GM19397 (cell line): ENCODE measurements at regions not wholly inside any gene's neighbourhood (a gene's known extent, or its start where the extent isn't known, plus 50 kb on each side); places are given as distances from the start of the nearest gene placed in this dataset.
A peak's percentile ranks its signal among the peaks of the same experiment; 100 is the strongest.

Experiments used
- ATAC-seq: cut with Tn5 transposase; IDR thresholded peaks from one replicate; pipeline ENCODE4 v1.9.1; 2021; ENCODE audit warnings: mild to moderate bottlenecking, moderate library complexity; ENCODE audit not compliant: unreplicated experiment

DNA sequence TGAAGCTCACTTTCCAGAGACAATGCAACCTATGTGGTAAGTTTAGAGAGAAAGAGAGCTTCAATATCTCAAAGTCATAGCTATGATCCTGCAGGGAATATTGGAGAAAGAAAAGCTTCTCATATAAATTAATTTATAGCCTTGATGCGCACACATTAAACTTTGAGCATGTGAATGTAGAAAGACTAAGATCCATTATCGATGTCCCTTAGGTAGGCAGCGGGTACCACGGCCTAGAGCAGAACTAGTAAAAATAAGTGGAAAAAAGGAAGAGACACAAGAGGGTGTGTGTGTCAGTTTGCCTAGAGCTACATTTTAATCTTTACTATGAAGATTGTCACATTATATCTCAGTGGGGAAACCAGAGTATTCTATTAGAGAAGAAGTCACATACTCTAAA, 685.6 kb downstream of the AMY1C start:
- no peak for ATAC-seq

DNA sequence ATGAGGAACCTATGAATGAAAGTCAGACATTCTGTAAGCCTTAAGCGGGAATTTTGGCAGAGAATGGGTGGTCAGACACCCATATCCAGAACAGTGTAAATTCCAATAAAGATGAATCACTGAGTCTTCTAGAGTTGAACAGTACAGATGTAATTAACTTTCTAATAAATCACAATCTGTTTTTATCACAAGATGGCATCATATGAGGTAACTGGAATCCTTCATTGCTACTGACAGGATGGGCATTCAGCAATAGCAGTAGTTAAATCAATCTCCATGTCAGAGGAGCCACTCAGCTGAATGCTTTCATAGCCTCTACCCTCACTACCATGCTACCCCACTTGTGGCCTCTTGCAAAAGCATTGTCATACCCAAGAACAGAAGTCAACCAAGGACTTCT, 690.3 kb downstream of the AMY1C start:
- ATAC-seq: no peak

DNA sequence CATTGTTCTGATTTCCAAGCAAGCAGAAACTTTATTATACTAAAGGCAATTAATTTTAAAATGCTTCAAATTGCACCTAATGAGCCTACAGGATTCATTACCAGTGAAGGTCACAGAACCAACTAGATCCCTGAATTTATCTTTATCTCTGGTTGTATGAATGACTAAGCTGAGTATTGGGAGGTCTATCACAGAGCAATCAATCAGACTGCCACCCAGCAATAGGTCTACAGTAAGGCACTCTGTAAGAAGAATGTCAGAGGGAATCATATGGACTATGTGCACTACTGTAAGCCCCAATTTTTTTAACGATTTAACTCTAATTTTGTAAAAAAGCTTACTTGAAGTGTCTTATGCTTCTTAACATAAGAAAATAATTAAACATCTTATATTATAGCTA, 707.0 kb downstream of the AMY1C start:
- no peak for ATAC-seq

DNA sequence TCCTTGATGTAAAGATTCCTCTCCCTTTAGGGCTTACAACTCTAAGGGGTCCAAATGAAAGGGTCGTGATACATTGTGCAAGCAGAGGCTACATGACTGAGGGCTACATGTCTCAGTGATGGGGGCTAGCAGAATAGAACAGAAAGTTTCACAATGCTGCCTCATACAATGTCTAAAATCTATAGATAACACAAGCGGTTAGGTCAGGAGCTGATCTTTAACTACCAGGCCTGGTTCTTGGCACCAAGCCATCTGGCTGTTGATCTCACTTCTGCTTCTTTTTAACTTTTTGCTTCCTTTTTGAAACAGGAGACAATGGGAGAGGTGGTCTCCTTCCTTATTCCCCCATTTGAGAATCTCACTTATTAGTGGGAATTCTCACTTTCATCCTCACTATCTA, 710.2 kb downstream of the AMY1C start:
- ATAC-seq: no peak

GRCh38 chr1:104460880-104461279, 711.2 kb downstream of the AMY1C start:
- no peak for ATAC-seq

DNA sequence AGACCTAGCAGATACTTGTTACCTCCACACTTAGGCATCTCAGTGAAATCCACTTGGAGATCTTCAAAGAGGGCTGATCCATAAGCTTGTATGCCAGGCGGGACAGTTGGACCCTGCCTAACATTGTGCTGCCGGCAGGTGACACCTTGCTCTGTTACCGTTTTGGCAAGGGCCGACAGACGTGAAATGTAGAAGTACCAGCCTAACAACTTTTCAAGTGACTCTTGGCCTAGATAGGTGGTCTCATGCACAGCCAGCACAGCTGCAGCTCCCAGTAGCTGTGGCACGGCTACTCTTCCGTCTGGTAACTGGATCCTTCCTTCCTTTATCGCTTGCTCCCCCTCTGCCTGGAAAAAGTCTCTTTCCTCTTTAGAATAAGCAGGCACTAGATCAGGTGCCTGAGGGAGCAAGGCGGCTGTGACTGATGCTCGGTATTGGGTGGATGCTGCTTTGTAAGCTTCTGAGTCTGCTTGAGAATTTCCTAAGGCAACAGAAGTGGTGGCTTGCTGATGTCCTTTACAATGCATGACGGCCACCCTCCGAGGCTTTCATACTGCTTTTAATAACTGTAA, 713.5 kb downstream of the AMY1C start:
- no peak for ATAC-seq

GRCh38 chr1:104466068-104466467, 716.4 kb downstream of the AMY1C start:
- ATAC-seq: no peak

DNA sequence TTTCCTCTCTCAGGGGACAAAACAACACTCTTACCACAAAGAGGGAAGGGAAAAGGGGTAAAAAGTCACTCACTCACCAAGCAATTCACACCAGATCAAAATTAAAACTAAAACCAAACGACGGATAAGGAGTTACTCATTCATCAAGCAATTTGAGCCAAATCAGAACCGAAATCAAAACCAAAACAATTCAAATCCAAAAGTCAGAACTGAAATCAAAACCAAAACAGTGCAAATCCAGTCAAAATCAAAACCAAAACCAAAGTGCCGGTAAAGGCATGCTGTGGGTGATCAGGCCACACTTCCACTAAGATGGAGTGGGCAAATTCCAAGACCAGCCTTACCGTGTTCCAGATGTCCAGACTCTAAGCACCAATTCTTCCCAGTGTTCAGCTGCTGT, 717.9 kb downstream of the AMY1C start:
- ATAC-seq: peak; percentile 36

DNA sequence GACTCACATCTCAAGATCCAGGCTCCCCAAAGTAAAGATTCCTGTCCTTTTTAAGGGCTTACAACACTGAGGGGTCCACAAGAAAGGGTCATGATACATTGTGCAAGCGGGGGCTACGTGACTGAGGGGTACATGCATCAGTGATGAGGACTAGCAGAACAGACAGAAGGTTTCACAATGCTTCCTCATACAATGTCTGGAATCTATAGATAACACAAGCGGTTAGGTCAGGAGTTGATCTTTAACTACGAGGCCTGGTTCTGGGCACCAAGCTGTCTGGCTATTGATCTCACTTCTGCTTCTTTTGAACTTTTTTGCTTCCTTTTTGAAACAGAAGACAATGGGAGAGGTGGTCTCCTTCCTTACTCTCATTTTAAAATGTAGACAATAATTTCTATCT, 718.6 kb downstream of the AMY1C start:
- peak; percentile 72 for ATAC-seq

- ATAC-seq: no peak
Measured at GRCh38 chr1:104476126-104476525, 726.4 kb downstream of the AMY1C start.

DNA sequence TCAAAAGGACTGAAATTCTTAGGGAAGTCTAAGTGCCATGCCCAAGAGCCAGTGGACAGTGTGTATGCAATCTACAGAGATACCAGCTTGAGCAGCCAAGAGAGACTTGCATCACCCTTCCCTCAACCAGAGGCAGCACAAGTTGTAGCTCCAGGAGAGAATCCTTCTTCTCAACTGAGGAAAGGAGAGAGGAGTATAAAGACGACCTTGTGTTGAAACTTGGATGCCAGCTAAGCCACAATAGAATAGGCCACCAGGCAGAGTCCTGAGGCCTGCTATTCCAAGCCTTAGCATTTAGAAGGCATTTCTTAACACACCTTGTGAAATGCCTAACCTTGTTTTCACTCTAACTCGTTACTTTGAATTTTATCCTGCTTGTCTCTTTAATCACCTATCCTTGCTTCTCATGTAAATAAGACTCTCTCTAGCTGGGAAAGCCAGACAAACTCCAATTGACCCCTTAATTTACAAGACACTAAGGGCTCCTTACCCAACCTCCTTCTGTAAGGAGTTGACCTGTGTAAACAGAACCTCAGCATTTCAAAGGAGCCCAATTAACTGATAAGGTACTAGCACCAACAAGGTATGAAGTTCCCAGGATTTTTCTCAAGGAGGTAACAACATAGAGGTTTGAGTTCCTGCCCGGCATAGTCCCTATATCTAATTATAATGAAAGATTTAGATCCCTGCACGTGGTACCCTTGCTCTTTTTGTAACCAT, 738.8 kb downstream of the AMY1C start:
- ATAC-seq: no peak

DNA sequence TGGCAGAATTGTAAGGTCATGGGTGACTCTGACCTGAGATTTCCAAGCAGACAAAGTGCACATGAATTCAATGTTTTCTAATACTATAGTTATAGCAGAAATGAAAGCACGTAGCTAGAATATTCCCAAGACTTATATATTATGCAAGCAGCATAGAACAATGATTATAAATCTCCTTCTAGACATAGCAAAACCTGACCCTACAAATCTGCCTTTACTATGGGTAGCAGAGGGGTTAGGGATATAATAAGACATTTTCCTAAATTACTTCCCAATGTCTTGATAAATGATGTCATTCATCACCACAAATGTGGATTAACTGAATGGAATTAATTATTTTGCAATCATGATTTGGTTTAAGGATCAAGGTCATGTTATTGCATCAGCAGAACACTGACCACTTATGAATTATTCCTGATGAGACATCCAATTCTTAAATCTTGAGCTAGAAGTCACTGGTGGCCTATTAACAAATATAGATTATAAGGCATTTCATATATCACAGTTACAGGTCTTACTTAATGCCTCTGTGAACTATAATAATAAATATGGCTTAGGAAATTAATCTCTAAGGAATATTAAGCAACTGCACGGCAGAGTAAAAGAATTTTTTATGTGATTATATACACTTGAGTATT, 776.6 kb downstream of the AMY1C start:
- no peak for ATAC-seq

DNA sequence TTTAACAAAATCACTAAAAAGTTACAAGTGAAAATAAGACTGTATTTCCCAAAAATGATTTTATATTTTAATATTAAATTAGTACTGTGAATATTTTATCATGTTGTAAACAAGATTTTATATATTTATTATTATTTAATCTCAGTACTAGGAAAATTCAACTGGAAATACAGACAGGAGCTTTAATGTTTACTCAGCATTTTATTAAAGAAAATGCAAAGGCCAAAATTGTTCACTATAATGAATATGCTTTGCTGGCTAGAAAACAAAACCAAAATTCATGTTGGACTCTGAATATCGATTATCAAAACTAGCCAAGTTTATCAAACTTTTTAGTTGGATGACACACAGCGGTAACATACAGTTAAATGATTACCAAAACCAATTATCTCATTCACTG, 782.3 kb downstream of the AMY1C start:
- ATAC-seq: no peak

DNA sequence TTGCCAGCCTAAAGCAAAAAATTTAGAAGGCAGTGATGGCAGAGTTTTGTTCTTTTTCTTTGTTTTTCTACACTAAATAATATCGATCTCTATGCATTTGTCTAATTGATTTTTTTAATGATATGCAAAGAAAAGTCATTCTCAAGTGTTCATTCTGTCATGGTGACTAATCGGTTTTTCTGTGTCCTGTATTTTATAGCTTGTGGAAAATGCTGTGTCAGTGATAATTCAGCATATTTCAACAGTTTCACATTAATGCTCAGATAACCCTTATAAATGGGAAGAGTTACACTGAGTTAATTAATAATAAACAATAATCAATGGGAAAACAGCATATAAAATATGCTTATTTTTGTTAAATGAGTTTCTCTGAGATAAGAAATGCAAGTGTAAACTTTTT, 824.9 kb downstream of the AMY1C start:
- no peak for ATAC-seq

GRCh38 chr1:104592926-104593325, 843.2 kb downstream of the AMY1C start:
- ATAC-seq: peak; percentile 49

GRCh38 chr1:104593413-104594187, 843.9 kb downstream of the AMY1C start:
- ATAC-seq: peak; percentile 64

DNA sequence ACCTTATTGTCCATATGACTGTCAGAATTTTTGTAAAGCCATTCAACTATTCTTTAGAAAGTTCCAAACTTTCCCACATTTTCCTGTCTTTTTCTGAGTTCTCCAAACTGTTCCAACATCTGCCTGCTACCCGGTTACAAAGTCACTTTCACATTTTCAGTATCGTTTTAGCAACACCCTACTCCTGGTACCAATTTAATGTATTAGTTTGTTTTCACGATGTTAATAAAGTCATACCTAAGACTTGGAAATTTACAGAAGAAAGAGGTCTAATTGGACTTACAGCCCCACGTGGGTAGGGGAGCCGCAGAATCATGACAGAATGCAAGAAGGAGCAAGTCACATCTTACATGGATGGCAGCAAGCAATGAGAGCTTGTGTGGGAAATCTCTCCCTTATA, 867.8 kb downstream of the AMY1C start:
- ATAC-seq: no peak

DNA sequence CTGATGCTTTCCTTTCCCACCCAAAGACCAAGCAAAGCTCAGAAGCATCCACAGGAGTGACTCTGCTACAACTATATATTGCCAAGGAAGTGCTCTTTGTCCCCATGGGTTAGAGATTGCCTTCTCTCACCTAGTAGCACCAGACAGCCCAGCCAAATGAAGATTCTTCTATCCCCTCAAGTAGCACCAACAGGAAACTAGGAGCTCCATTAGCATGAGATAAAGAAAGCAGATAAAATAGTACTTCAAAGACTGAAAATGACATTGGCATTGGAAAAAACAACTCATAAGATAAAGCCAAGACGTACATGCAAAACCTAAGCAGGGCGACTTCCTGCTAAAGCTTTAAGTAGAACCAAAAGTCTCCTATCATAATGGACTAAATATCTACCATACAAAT, 871.5 kb downstream of the AMY1C start:
- ATAC-seq: no peak

DNA sequence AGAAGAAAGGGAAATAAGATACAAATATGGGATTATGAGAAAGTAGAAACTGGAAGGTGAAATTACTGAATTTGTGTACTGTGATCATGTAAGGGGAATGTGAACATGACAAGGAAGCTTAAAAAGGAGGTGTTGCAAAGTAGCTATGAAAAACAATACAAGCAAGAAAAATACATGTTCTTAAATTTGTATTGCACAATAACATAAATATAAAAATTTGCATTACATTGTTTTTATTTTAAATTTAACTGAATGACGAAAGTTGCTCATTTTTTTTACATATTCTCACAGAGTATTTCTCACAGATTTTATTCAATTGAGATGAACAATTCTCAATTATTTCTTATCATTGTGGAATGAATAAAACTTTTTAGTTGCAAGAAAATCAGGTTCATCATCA, 874.8 kb downstream of the AMY1C start:
- no peak for ATAC-seq

- no peak for ATAC-seq
Measured at GRCh38 chr1:104629589-104629988, 879.9 kb downstream of the AMY1C start.

GRCh38 chr1:104630567-104631149, 881.0 kb downstream of the AMY1C start:
- no peak for ATAC-seq
